ENCODE measurements at regions not wholly inside any gene's neighbourhood (a gene's known extent, or its start where the extent isn't known, plus 50 kb on each side); places are given as distances from the start of the nearest gene placed in this dataset.

DNA sequence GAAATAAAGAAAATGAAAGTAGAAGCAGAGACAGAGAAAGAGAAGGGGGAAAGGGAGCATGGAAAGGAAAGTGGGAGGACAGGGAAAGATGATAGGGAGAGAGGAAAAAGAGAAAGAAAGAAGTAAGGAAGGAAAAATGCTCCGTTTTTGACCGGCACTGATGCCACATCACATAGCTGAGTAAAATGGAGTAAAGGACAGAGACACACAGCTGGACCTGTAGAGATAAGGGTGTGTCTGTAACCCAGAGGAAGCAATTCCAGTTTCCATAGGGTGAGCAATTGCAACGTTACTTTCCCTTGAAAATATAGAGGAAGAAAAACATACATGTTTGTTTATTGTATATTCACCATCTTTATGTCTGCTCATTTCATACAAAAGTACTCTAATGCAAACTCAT is 1866.9 kb upstream of the PIK3C3 start:
- TF ChIP-seq CTCF (conservative IDR thresholded peaks at IDR 0.05; ENCODE audit: low read depth, low read length): no peak
- no peak for TF ChIP-seq EZH2 (IDR thresholded peaks at IDR 0.05; ENCODE audit: low read length, unreplicated experiment)
- TF ChIP-seq EZH2phosphoT487 (IDR thresholded peaks at IDR 0.05; ENCODE audit: borderline replicate concordance, low read length): no peak
